Omental fat pad (tissue), 3 donors: ENCODE measurements at regions not wholly inside any gene's neighbourhood (a gene's known extent, or its start where the extent isn't known, plus 50 kb on each side); places are given as distances from the start of the nearest gene placed in this dataset.

Experiments
- ATAC-seq: fragments of 150-250 bp; one replicate; pipeline ENCODE4 v1.9.1; 2016; ENCODE audit warnings: mild to moderate bottlenecking, moderate library complexity; ENCODE audit not compliant: low FRiP score
- DNase-seq: peaks from one replicate; pipeline ENCODE4 v3.0.0-alpha.2; 2019; ENCODE audit warnings: low spot score
- TF ChIP-seq, protein P1 (sequence below), 3 donors: fragments of 450-650 bp; IDR thresholded peaks; one replicate each; pipeline ENCODE4 v1.5.1; 2016 to 2017; ENCODE audit warnings: antibody characterized with exemption in 3 of 3, mild to moderate bottlenecking in 3 of 3, moderate library complexity in 2 of 3

DNA sequence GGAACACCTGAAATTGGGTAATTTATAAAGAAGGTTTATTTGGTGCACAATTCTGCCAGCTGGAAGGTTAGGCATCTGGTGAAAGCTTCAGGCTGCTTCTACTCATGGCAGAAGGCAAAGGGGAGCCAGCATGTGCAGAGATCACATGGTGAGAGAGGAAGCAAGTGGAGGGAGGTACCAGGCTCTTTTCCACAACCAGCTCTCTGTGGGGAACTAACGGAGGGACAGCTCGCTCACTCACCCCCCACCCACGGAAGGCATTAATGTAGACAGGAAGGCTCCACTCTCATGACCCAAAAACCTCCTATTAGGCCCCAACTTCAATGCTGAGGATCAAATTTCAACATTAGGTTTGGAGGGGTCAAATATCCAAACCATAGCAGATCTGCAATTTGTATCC is 75.6 kb upstream of the ARHGAP32 start:
- no peak for ATAC-seq
- TF ChIP-seq, protein P1, sequence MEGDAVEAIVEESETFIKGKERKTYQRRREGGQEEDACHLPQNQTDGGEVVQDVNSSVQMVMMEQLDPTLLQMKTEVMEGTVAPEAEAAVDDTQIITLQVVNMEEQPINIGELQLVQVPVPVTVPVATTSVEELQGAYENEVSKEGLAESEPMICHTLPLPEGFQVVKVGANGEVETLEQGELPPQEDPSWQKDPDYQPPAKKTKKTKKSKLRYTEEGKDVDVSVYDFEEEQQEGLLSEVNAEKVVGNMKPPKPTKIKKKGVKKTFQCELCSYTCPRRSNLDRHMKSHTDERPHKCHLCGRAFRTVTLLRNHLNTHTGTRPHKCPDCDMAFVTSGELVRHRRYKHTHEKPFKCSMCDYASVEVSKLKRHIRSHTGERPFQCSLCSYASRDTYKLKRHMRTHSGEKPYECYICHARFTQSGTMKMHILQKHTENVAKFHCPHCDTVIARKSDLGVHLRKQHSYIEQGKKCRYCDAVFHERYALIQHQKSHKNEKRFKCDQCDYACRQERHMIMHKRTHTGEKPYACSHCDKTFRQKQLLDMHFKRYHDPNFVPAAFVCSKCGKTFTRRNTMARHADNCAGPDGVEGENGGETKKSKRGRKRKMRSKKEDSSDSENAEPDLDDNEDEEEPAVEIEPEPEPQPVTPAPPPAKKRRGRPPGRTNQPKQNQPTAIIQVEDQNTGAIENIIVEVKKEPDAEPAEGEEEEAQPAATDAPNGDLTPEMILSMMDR (IDR thresholded peaks at IDR 0.05): no peak
- no peak for DNase-seq

DNA sequence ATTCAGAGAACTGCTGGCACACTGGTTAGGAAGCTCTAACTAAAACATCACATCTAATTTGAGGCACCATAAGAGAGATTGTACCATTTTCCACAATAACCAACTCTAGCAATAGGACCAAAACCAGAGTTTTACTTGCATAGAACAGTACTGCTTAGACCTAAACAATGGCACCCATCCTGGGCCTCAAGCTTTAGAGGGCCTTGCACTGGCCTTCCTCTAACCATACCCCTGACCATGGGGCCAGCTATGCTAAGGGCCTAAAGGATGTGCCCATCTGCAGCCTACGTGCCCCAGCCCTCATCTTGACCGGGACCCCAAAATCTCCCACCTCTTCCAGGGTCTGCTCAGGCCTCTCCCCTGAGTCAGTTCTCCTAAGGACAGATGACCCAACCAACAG is 74.4 kb upstream of the ARHGAP32 start:
- no peak for DNase-seq
- TF ChIP-seq, protein P1 (IDR thresholded peaks at IDR 0.05): no peak
- no peak for ATAC-seq

DNA sequence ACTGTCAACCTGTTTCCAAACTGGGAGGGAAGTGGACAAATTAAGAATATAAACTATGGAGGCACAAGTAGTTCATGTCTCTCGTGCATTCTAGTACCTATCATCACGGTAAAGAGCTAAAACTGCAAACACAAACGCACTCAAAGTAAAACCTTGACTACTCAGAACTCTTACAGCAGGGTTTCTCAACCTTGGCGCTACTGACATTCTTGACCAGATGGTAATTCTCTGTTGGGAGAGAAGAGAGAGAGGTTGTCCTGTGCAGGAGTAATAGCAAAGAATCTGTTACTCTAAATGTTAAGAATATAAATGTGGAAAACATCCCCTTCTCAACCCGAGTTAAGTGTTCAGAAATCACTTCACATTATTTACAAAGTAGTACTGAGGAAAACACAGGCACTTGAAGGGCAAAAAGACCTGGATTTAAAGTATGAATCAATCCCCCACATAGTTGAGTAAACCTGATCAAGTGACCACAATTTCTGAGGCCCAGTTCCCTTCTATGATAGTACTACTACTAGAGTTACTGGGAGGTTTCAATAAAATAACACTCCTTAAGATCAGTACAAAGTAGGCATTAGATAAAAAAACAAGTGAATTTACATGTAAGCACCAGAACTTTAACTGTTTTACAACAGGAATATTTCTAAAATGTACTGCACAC is 73.1 kb upstream of the ARHGAP32 start:
- ATAC-seq (no peak), DNase-seq (no peak)
- TF ChIP-seq, protein P1 (IDR thresholded peaks at IDR 0.05): no peak

DNA sequence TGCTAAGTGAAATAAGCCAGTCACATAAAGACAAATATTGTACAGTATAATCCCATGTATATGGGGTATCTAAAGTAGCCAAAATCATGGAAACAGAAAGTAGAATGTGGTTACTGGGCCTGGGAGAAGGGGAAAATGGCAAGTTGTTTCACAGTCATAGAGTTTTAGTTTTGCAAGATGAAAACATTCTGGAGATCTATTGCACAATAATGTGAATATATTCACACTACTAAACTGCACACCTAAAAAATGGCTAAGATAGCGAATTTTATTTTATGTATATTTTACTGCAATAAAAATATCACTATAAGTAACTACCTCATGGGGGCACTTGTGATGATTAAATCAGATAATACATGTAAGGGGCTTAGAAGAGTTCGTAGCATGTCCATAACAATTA is 72.0 kb upstream of the ARHGAP32 start:
- no peak for DNase-seq
- ATAC-seq: no peak
- TF ChIP-seq, protein P1 (IDR thresholded peaks at IDR 0.05): no peak

DNA sequence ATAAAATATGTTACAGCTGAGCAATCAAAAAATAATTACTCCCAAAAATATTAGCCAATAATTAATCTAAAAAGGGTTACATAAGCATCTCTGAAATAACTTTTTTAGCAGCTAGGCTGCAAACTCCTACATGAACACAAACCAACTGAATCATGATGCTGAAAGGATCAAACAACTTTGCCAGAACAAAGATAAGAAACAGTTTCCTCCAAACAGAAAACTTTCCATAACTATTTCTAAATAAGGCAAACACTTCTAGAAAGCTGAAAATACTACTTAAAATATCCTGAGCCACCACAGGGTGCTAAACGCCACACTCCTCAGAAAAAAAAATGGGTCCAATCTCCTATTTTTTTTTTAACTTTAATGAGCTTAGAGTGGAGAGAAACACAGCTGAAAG is 68.6 kb upstream of the ARHGAP32 start:
- TF ChIP-seq, protein P1 (IDR thresholded peaks at IDR 0.05): no peak
- DNase-seq: no peak
- ATAC-seq: no peak

DNA sequence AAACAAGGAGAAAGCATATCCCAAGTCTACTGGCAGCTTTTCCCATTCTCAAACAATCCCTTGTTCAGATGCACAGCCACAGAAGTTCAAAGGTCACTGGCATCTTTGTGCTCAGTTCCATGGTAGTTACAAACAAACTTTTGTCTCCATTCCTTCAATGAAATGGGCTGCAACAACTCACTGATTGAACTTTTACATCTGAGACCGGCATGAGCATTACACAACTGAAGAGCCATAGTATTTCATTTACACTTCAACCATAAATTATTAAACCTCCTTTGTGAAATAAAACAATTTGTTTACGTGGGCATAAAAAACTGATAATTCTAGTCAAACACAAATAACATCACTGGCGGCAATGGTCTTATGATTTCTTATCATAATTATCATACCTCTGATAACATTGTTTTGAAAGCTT is 67.8 kb upstream of the ARHGAP32 start:
- no peak for ATAC-seq
- TF ChIP-seq, protein P1 (IDR thresholded peaks at IDR 0.05): no peak

DNA sequence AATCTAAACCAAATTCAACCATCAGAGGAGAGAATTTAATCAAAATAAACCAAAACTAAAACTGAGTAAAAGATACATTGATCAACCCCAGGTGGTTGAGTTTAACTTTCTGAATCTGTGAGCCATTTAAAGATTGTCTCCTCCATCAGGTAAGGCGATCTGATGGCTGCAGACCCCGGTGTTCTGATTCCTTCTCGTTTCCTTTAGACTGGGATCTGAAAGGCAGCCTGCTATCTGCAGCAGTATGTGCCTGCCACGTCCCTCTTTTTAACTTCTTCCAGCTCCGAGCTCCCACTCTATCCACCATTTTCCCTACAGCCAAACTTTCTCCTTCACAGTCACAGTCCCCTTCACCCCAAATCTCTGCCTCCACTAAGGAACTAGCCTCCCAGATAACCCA is 66.1 kb upstream of the ARHGAP32 start:
- DNase-seq (no peak), ATAC-seq (no peak)
- TF ChIP-seq, protein P1 (IDR thresholded peaks at IDR 0.05): no peak

More for the DNA sequence above, 67.8 kb upstream of the ARHGAP32 start:
- DNase-seq: no peak
